MM.1S (cell line): ENCODE measurements at regions not wholly inside any gene's neighbourhood (a gene's known extent, or its start where the extent isn't known, plus 50 kb on each side); places are given as distances from the start of the nearest gene placed in this dataset.

Experiments
- DNase-seq: peaks from one replicate; pipeline ENCODE4 v3.0.0-alpha.2; 2015
- H2AFZ ChIP-seq: fragments of 300-600 bp; sonication (generic); 2 replicates; pipeline ENCODE4 v1.6.0; 2016; ENCODE audit warnings: antibody characterized with exemption, low read length
- H3F3A ChIP-seq: fragments of 300-600 bp; sonication (generic); 2 replicates; pipeline ENCODE4 v1.6.1; 2016; ENCODE audit warnings: mild to moderate bottlenecking, antibody characterized with exemption, low read length, moderate library complexity, mixed read lengths; ENCODE audit not compliant: insufficient read depth
- H3K27ac ChIP-seq: fragments of 300-600 bp; sonication (generic); 2 replicates; pipeline ENCODE4 v1.5.1; 2016; ENCODE audit warnings: mild to moderate bottlenecking, low read length
- H3K27me3 ChIP-seq: fragments of 300-600 bp; sonication (generic); replicated peaks from 2 replicates; pipeline ENCODE4 v1.6.0; 2016; ENCODE audit warnings: low read length; ENCODE audit not compliant: insufficient read depth
- H3K36me3 ChIP-seq: fragments of 300-600 bp; sonication (generic); replicated peaks from 2 replicates; pipeline ENCODE4 v1.6.1; 2016; ENCODE audit warnings: mild to moderate bottlenecking, low read length, mixed read lengths; ENCODE audit not compliant: insufficient read depth
- H3K4me1 ChIP-seq: fragments of 300-600 bp; sonication (generic); 2 replicates; pipeline ENCODE4 v1.6.1; 2016; ENCODE audit warnings: low read length, mixed read lengths
- H3K4me2 ChIP-seq: fragments of 300-600 bp; sonication (generic); 2 replicates; pipeline ENCODE4 v1.6.0; 2016; ENCODE audit warnings: low read depth, low read length
- H3K4me3 ChIP-seq: fragments of 300-600 bp; sonication (generic); 2 replicates; pipeline ENCODE4 v1.5.1; 2016; ENCODE audit warnings: low read length, mixed read lengths
- H3K79me2 ChIP-seq: fragments of 300-600 bp; sonication (generic); 2 replicates; pipeline ENCODE4 v1.6.1; 2016; ENCODE audit warnings: mixed run types, low read length, mixed read lengths
- H3K9ac ChIP-seq: fragments of 300-600 bp; sonication (generic); 2 replicates; pipeline ENCODE4 v1.6.1; 2016; ENCODE audit warnings: low read length, mixed read lengths
- H3K9me2 ChIP-seq: fragments of 300-600 bp; sonication (generic); replicated peaks from 2 replicates; pipeline ENCODE4 v1.6.1; 2016; ENCODE audit warnings: mild to moderate bottlenecking, low read length, mixed read lengths; ENCODE audit not compliant: insufficient read depth
- H3K9me3 ChIP-seq: fragments of 300-600 bp; sonication (generic); replicated peaks from 2 replicates; pipeline ENCODE4 v1.6.1; 2016; ENCODE audit warnings: mild to moderate bottlenecking, low read length, mixed read lengths; ENCODE audit not compliant: insufficient read depth
- H4K20me1 ChIP-seq: fragments of 300-600 bp; sonication (generic); 2 replicates; pipeline ENCODE4 v1.6.1; 2016; ENCODE audit warnings: mild to moderate bottlenecking, low read length, moderate library complexity, mixed read lengths; ENCODE audit not compliant: insufficient read depth
- EZH2 ChIP-seq: fragments of 300-600 bp; sonication (generic); optimal IDR thresholded peaks from 2 replicates; pipeline ENCODE3; 2017; ENCODE audit warnings: low read depth, mild to moderate bottlenecking, antibody characterized with exemption, low read length, mixed read lengths
- EZH2phosphoT487 ChIP-seq: fragments of 300-600 bp; sonication (generic); IDR thresholded peaks from 2 replicates; pipeline ENCODE4 v1.6.1; 2018; ENCODE audit warnings: antibody characterized with exemption, low read length
- TF ChIP-seq, protein P1 (sequence below): fragments of 300-600 bp; sonication (generic); IDR thresholded peaks from 2 replicates; pipeline ENCODE4 v1.5.1; 2016; ENCODE audit warnings: antibody characterized with exemption, low read length, mixed read lengths

DNA sequence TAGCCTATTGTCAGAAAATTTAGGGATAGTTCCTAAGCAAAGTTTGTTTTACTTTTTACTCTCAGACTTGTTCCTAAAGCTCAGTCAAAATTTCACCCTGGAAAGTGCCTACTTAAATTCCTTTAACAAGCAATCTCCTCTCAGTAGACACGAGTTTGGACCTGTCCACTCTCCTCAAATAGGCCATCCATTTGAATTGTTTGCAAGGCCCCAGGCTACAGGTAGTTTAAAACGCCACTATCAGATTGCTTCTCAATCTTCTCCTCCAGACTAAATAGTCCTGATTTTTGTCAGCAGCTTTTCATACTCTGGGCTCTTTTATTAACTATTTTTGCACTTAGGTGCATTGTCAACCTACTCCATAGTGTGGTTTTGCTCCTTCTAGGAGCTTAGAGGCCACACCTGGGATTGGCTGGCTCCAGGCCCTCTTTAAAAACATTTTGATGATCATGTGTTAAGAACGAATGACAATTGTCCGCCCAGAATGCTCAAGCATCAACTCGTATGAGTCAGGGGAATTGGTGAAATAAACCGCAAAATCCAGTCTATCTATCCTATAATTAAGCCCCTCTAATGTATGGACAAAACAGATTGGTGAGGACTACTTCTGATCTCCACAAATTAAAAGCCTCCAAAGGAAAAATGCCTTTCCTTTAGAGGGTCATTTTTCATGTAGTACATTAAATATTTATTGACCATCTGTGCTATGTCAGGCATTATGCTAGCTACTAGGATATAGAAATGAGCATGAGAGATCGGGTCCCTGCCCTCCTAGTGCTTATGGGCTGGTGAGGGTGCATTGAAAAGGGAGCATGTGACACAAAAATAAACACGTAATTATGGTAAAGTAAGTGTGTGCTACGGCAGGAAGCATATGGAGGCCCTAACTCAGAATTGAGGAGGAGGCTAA is 333.8 kb upstream of the TNP1 start:
- TF ChIP-seq, protein P1, sequence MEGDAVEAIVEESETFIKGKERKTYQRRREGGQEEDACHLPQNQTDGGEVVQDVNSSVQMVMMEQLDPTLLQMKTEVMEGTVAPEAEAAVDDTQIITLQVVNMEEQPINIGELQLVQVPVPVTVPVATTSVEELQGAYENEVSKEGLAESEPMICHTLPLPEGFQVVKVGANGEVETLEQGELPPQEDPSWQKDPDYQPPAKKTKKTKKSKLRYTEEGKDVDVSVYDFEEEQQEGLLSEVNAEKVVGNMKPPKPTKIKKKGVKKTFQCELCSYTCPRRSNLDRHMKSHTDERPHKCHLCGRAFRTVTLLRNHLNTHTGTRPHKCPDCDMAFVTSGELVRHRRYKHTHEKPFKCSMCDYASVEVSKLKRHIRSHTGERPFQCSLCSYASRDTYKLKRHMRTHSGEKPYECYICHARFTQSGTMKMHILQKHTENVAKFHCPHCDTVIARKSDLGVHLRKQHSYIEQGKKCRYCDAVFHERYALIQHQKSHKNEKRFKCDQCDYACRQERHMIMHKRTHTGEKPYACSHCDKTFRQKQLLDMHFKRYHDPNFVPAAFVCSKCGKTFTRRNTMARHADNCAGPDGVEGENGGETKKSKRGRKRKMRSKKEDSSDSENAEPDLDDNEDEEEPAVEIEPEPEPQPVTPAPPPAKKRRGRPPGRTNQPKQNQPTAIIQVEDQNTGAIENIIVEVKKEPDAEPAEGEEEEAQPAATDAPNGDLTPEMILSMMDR: no peak
- TF ChIP-seq EZH2phosphoT487 (no peak), EZH2 (no peak)
- no peaks in the 10 kb centered on the region for H4K20me1 ChIP-seq
- no peaks in the 10 kb centered on the region for H3K79me2 ChIP-seq
- no peak overlapping the region for H3K27ac ChIP-seq
- H3K9ac ChIP-seq: no peak overlapping the region
- H3K27me3 ChIP-seq: no peaks in the 10 kb centered on the region
- no peak overlapping the region for H2AFZ ChIP-seq
- H3K36me3 ChIP-seq: no peaks in the 10 kb centered on the region
- no peak overlapping the region for H3K4me2 ChIP-seq
- no peak overlapping the region for H3K4me3 ChIP-seq
- no peak for DNase-seq
- no peaks in the 10 kb centered on the region for H3F3A ChIP-seq
- H3K4me1 ChIP-seq: no peaks in the 10 kb centered on the region
- no peaks in the 10 kb centered on the region for H3K9me2 ChIP-seq
- no peaks in the 10 kb centered on the region for H3K9me3 ChIP-seq

DNA sequence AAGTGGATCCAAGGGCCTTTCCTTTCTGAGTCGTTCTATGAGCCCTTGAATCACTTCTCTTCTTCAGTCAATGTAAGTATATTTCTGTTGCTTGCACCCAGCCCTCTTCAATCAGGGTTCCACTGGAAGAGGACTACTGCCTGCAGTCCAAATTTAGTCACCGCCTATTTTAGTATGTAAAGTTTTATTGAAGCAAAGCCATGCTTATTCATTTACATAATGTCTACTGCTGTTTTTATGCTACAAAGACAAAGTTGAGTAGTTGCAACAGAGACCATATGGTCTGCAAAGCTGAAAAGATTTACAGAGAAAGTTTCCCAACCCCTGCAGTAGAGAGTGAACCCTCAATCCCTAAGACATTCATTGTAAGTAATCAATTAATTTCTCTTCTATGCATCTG is 332.5 kb upstream of the TNP1 start:
- H3F3A ChIP-seq: no peaks in the 10 kb centered on the region
- TF ChIP-seq EZH2phosphoT487: no peak
- TF ChIP-seq, protein P1: no peak
- TF ChIP-seq EZH2: no peak
- no peak overlapping the region for H2AFZ ChIP-seq
- no peak overlapping the region for H3K27ac ChIP-seq
- H3K79me2 ChIP-seq: no peaks in the 10 kb centered on the region
- H3K4me3 ChIP-seq: no peak overlapping the region
- H3K4me2 ChIP-seq: no peak overlapping the region
- DNase-seq: no peak
- no peaks in the 10 kb centered on the region for H3K36me3 ChIP-seq
- no peaks in the 10 kb centered on the region for H3K9me3 ChIP-seq
- H3K27me3 ChIP-seq: no peaks in the 10 kb centered on the region
- H3K9me2 ChIP-seq: no peaks in the 10 kb centered on the region
- H4K20me1 ChIP-seq: no peaks in the 10 kb centered on the region
- H3K9ac ChIP-seq: no peak overlapping the region
- H3K4me1 ChIP-seq: no peaks in the 10 kb centered on the region

DNA sequence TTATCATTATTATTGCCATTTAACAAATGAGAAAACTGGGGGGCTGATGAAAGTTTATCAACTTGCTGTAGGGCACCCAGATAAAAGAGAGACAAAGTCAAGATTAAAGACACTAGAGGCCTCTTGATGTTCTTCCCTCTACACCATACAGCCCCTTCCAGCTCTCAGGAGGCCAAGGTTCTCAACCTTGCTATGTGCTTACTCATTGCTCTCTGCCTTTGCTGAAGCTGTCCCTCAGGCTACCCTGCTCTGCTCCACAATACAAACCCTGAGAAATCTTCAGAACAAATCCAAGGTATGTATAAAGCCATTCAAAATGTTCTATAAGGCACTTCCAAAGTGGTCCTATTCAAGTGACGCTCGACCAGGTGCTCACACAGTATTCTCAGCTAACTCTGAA is 329.9 kb upstream of the TNP1 start:
- no peak overlapping the region for H3K9ac ChIP-seq
- H3K9me3 ChIP-seq: no peaks in the 10 kb centered on the region
- no peaks in the 10 kb centered on the region for H3K79me2 ChIP-seq
- no peak for DNase-seq
- H3K36me3 ChIP-seq: no peaks in the 10 kb centered on the region
- no peaks in the 10 kb centered on the region for H4K20me1 ChIP-seq
- no peak overlapping the region for H3K4me3 ChIP-seq
- H3K4me1 ChIP-seq: no peaks in the 10 kb centered on the region
- H3K27ac ChIP-seq: no peak overlapping the region
- TF ChIP-seq, protein P1: no peak
- TF ChIP-seq EZH2phosphoT487 (no peak), EZH2 (no peak)
- no peaks in the 10 kb centered on the region for H3F3A ChIP-seq
- no peaks in the 10 kb centered on the region for H3K27me3 ChIP-seq
- H3K4me2 ChIP-seq: no peak overlapping the region
- no peak overlapping the region for H2AFZ ChIP-seq
- H3K9me2 ChIP-seq: no peaks in the 10 kb centered on the region
